Tibial nerve (tissue), 4 donors: ENCODE measurements at regions not wholly inside any gene's neighbourhood (a gene's known extent, or its start where the extent isn't known, plus 50 kb on each side); places are given as distances from the start of the nearest gene placed in this dataset.

Experiments
- DNase-seq, 2 donors: peaks; one replicate each; pipeline ENCODE4 v3.0.0-alpha.2; 2019; ENCODE audit warnings: low spot score in 2 of 2
- H3K27ac ChIP-seq, 4 donors: fragments of 200-600 bp; sonication (generic) in 3 of 4; one replicate each; pipeline ENCODE4 v1.5.1; 2017 to 2019; ENCODE audit warnings: mild to moderate bottlenecking in 1 of 4
- H3K27me3 ChIP-seq, 2 donors: fragments of 200-600 bp; sonication (generic) in 1 of 2; one replicate each; pipeline versions ENCODE4 v1.5.1 to v1.6.0; 2017 to 2019
- H3K36me3 ChIP-seq, 3 donors: fragments of 200-600 bp; sonication (generic); one replicate each; pipeline ENCODE4 v1.5.1; 2018 to 2019
- H3K4me1 ChIP-seq, 4 donors: fragments of 200-600 bp; sonication (generic) in 3 of 4; one replicate each; pipeline ENCODE4 v1.5.1; 2017 to 2019
- H3K4me3 ChIP-seq, 4 donors: fragments of 200-600 bp; sonication (generic) in 3 of 4; one replicate each; pipeline ENCODE4 v1.5.1; 2017 to 2019; ENCODE audit warnings: mild to moderate bottlenecking in 1 of 4, moderate library complexity in 1 of 4
- H3K9me3 ChIP-seq, 4 donors: fragments of 200-600 bp; sonication (generic) in 3 of 4; one replicate each; pipeline ENCODE4 v1.5.1; 2017 to 2019
- EP300 ChIP-seq, 2 donors: sonication (generic); formaldehyde crosslinking; IDR thresholded peaks; one replicate each; pipeline ENCODE4 v1.6.1; 2017; ENCODE audit warnings: antibody characterized with exemption in 2 of 2, mild to moderate bottlenecking in 1 of 2
- POLR2A ChIP-seq, 2 donors: fragments of 450-650 bp; IDR thresholded peaks; one replicate each; pipeline ENCODE4 v1.6.1; 2017; ENCODE audit warnings: antibody characterized with exemption in 2 of 2, mild to moderate bottlenecking in 2 of 2, moderate library complexity in 2 of 2
- WGBS, 2 donors: methylation state at CpG; one replicate each; pipeline ENCODE4 v1.1.5; 2018; 5-methylcytosine and 5-hydroxymethylcytosine counted together
- TF ChIP-seq, protein P1 (sequence below), 5 experiments: fragments of 200-600 bp in 3 of 5; fragments of 450-650 bp in 2 of 5; sonication (generic) in 3 of 5; IDR thresholded peaks; one replicate each; pipeline ENCODE4 v1.5.1; 2016 to 2019; ENCODE audit warnings: antibody characterized with exemption in 5 of 5, mild to moderate bottlenecking in 3 of 5, moderate library complexity in 2 of 5

DNA sequence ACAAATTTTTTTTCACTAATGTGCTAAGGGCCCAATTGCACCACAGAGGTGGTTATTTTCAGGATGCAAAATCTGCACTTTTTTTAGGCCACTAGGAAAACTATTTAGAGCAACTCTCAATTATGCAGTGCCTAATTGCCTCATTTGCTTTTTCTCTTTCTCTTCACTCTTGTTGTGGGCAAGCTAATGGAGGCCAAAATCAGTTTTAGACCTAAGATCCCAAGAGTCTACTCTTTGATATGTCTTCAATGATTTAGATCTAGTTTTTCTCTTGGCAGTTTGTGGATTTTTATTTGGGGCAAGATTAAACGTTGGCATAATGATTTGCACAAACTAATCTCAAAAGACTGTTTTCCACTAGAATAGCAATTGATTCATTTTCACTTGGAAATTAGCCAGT lies 1996.9 kb downstream of the LRRC4C start:
- WGBS, 2 donors = 13 to 23% methylated on average over 1 of the region's 1 CpG
- Histone ChIP-seq H3K36me3 (no peaks in the 10 kb centered on the region), H3K9me3 (no peaks in the 10 kb centered on the region), H3K27ac (no peak overlapping the region), H3K27me3 (no peaks in the 10 kb centered on the region), H3K4me3 (no peak overlapping the region), H3K4me1 (no peaks in the 10 kb centered on the region)
- DNase-seq = no peak
- TF ChIP-seq POLR2A (IDR thresholded peaks at IDR 0.05) (no peak), EP300 (IDR thresholded peaks at IDR 0.05) (no peak)
- TF ChIP-seq, protein P1, sequence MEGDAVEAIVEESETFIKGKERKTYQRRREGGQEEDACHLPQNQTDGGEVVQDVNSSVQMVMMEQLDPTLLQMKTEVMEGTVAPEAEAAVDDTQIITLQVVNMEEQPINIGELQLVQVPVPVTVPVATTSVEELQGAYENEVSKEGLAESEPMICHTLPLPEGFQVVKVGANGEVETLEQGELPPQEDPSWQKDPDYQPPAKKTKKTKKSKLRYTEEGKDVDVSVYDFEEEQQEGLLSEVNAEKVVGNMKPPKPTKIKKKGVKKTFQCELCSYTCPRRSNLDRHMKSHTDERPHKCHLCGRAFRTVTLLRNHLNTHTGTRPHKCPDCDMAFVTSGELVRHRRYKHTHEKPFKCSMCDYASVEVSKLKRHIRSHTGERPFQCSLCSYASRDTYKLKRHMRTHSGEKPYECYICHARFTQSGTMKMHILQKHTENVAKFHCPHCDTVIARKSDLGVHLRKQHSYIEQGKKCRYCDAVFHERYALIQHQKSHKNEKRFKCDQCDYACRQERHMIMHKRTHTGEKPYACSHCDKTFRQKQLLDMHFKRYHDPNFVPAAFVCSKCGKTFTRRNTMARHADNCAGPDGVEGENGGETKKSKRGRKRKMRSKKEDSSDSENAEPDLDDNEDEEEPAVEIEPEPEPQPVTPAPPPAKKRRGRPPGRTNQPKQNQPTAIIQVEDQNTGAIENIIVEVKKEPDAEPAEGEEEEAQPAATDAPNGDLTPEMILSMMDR (IDR thresholded peaks at IDR 0.05) = no peak

DNA sequence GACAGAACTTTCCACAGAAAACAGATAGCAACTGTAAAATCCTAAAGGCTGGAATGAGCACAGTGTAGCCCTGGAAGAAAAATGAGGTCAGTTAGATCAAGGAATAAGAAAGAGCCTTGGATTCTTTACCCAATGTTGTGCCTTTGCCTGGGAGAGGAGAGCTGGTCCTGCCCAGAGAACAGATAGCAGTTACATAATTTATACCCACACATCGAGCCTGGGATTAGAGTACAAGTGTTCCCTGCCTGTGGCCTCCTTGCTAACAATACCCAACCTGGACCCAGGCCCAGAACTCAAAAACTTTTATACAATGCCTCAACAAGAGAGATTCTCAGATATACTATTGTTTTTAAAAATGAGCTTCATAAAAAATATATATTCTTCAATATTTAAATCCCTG lies 1998.4 kb downstream of the LRRC4C start:
- no peaks in the 10 kb centered on the region for H3K27me3 ChIP-seq
- H3K27ac ChIP-seq = no peak overlapping the region
- no peaks in the 10 kb centered on the region for H3K36me3 ChIP-seq
- H3K4me3 ChIP-seq = no peak overlapping the region
- no peak for TF ChIP-seq POLR2A (IDR thresholded peaks at IDR 0.05)
- no peak for DNase-seq
- no peaks in the 10 kb centered on the region for H3K4me1 ChIP-seq
- H3K9me3 ChIP-seq = no peaks in the 10 kb centered on the region
- 63 to 65% methylated on average over 1 of the region's 1 CpG for WGBS, 2 donors

DNA sequence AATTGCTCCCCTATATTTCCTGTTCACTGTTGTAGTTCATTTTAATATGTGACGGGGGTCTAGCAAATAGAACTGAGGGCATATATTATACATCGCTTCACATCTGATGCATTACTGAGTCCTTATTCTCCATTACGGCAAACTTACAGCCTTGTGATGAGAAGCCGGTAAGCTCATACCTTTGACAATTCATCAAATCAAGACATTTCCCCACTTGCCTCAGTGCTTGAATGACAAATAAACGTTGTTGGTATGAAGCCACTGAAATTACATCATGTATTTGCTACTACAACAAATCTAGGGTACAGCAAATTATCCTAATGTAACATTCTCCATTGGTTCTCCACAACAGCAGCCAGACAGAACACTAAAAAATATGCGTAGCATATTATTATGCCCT lies 1999.8 kb downstream of the LRRC4C start:
- Histone ChIP-seq H3K27ac (no peak overlapping the region), H3K4me1 (no peaks in the 10 kb centered on the region), H3K36me3 (no peaks in the 10 kb centered on the region), H3K4me3 (no peak overlapping the region), H3K9me3 (no peaks in the 10 kb centered on the region), H3K27me3 (no peaks in the 10 kb centered on the region)
- DNase-seq = no peak
- WGBS, 2 donors = 82 to 83% methylated on average over 6 of the region's 6 CpGs
- TF ChIP-seq POLR2A (IDR thresholded peaks at IDR 0.05) = no peak
- TF ChIP-seq, protein P1 (IDR thresholded peaks at IDR 0.05) = no peak

DNA sequence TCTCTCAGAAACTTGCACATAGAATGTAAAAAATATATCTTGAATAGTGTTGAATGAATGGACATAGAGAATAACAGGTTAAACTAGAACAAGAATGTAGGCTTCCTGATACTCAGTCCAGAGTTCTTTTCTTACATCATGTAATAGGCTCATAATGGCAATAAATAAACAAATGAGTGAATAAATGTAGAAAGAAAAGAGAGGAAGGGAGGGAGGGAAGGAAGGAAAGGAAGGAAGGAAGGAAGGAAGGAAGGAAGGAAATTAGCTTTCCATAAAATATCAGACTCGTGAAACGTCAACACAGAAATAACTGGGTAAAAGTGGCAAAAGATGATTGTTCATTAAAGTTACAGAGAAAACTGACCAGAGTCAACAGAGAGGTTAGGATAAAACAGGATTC lies 2001.0 kb downstream of the LRRC4C start:
- no peak overlapping the region for H3K27ac ChIP-seq
- 63 to 68% methylated on average over 2 of the region's 2 CpGs for WGBS, 2 donors
- DNase-seq = no peak
- no peaks in the 10 kb centered on the region for H3K4me1 ChIP-seq
- no peak overlapping the region for H3K4me3 ChIP-seq
- TF ChIP-seq POLR2A (IDR thresholded peaks at IDR 0.05) (no peak), EP300 (IDR thresholded peaks at IDR 0.05) (no peak)
- TF ChIP-seq, protein P1 (IDR thresholded peaks at IDR 0.05) = no peak
- no peaks in the 10 kb centered on the region for H3K9me3 ChIP-seq
- no peaks in the 10 kb centered on the region for H3K27me3 ChIP-seq
- H3K36me3 ChIP-seq = no peaks in the 10 kb centered on the region

DNA sequence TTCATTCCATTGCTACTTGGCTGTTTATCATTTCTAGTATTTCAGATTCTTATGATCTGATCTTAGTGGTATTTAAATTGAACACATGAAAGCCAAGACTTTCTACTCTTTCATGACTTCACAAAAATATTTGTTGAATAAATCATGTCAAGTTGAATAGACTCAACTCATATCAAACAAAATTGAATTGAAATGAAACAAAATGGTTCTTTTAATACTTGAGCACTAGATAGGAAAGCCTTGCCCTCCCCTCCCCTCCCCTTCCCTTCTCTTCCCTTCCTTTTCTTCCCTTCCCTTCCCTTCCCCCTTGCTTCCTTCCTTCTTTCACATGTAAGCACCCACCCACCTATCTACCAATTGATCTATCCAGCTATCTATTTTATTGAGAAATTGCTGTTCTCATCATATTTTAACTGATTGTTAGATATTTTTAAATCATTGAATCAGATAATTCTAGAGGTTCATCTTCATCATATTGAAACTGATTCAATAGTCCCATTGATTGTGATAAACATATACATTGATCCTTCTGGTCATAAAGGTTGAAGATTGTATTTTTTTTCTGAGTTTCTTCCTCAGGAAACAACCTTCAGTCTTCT lies 2015.9 kb downstream of the LRRC4C start:
- Histone ChIP-seq H3K27ac (no peak overlapping the region), H3K4me3 (no peak overlapping the region), H3K4me1 (no peaks in the 10 kb centered on the region), H3K36me3 (no peaks in the 10 kb centered on the region), H3K9me3 (peaks cover 0 to 6% (median 0%) of the 10 kb centered on the region in 4 donors), H3K27me3 (no peaks in the 10 kb centered on the region)
- no peak for DNase-seq
- TF ChIP-seq, protein P1 (IDR thresholded peaks at IDR 0.05) = no peak
- TF ChIP-seq EP300 (IDR thresholded peaks at IDR 0.05) = no peak
- TF ChIP-seq POLR2A (IDR thresholded peaks at IDR 0.05) = no peak

DNA sequence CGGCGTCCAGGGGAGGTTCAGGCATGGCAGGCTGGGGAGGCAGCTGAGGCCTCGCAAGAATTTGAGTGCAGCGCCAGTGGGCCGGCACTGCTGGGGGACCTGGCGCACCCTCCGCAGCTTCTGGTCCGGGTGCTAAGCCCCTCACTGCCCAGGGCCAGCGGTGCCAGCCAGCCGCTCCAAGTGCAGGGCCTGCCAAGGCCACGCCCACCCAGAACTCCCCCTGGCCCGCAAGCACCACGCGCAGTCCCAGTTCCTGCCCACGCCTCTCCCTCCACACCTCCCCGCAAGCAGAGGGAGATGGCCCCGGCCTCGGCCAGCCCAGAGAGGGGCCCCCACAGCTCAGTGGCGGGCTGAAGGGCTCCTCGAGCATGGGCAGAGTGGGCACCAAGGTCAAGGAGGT lies 2017.3 kb downstream of the LRRC4C start:
- WGBS, 2 donors = 91% methylated on average over 20 of the region's 20 CpGs; no CpG with 5 or more reads in 1 of the 2 donors
- H3K27ac ChIP-seq = no peak overlapping the region
- no peaks in the 10 kb centered on the region for H3K27me3 ChIP-seq
- H3K9me3 ChIP-seq = peaks cover 0 to 6% (median 0%) of the 10 kb centered on the region in 4 donors
- H3K36me3 ChIP-seq = no peaks in the 10 kb centered on the region
- H3K4me3 ChIP-seq = no peak overlapping the region
- no peak for DNase-seq
- TF ChIP-seq, protein P1 (IDR thresholded peaks at IDR 0.05) = no peak
- TF ChIP-seq EP300 (IDR thresholded peaks at IDR 0.05) (no peak), POLR2A (IDR thresholded peaks at IDR 0.05) (no peak)
- H3K4me1 ChIP-seq = no peaks in the 10 kb centered on the region
